ENCODE measurements at regions not wholly inside any gene's neighbourhood (a gene's known extent, or its start where the extent isn't known, plus 50 kb on each side); places are given as distances from the start of the nearest gene placed in this dataset.

GRCh38 chr15:91704343-91704742, 149.2 kb upstream of the SLCO3A1 start:
- Mint-ChIP-seq H3K9me3 (no peaks in the 10 kb centered on the region), H3K4me3 (no peak overlapping the region), H3K27ac (no peak overlapping the region), H3K4me1 (ENCODE audit: low read depth) (peaks cover 20% of the 10 kb centered on the region), H3K36me3 (ENCODE audit: low read depth) (no peaks in the 10 kb centered on the region), H3K27me3 (ENCODE audit: low read depth) (peaks cover 23% of the 10 kb centered on the region)

DNA sequence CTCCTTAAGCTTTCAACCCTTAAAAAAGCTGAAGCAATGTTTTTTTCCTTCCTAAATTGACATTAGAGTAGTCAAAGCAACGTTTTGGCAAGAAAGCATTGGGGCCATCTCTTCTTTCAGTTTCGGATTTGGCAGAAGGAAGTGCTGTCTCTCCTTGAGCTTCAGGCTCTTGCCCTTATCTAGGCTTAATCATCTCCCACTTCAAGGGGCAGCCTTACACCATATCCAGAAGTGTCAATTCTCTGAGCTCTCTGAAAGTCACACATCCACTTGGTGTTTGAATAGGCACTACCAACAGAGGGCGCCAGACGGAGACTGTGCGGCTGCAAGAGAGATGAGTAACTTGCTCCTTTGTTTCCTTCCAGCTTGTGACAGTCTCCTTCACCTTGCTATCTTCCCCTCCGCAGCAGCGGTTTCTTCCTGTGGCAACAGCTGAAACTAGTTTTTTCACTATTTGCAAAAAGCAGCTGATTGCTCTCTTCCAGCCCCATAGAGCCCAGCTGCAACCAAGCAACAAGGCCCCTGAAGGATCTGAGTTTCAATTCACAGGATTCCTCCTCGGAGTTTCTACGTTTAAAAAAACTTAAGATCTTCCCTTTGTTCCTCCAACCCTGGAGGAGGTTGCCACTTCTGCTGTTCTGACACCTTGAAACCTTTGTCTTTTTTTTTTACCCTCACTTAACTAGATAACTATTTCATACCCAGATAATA, 147.0 kb upstream of the SLCO3A1 start:
- Mint-ChIP-seq H3K36me3 (ENCODE audit: low read depth) (no peaks in the 10 kb centered on the region), H3K27me3 (ENCODE audit: low read depth) (peaks cover 32% of the 10 kb centered on the region), H3K27ac (peak overlapping the region; percentile 89), H3K4me1 (ENCODE audit: low read depth) (peaks cover 23% of the 10 kb centered on the region), H3K9me3 (no peaks in the 10 kb centered on the region), H3K4me3 (no peak overlapping the region)

DNA sequence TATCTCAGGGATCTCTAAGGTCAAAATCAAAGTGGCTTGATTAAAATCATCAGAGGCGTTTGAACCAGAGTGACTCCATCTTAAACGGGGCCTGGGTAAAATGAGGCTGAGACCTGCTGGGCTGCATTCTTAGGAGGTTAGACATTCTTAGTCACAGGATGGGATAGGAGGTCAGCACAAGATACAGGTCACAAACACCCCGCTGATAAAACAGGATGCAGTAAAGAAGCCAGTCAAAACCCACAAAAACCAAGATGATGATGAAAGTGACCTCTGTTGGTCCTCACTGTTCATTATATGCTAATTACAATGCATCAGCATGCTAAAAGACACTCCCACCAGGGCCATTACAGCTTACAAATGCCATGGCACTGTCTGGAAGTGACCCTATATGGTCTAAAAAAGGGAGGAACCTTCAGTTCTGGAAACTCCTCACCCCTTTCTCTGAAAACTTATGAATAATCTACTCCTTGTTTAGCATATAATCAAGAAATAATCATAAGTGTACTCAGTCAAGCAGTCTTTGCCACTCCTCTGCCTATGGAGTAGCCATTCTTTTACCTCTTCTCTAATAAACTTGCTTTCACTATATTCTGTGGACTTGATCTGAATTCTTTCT, 143.3 kb upstream of the SLCO3A1 start:
- Mint-ChIP-seq H3K27me3 (ENCODE audit: low read depth) (peaks cover 44% of the 10 kb centered on the region), H3K27ac (no peak overlapping the region), H3K36me3 (ENCODE audit: low read depth) (no peaks in the 10 kb centered on the region)

DNA sequence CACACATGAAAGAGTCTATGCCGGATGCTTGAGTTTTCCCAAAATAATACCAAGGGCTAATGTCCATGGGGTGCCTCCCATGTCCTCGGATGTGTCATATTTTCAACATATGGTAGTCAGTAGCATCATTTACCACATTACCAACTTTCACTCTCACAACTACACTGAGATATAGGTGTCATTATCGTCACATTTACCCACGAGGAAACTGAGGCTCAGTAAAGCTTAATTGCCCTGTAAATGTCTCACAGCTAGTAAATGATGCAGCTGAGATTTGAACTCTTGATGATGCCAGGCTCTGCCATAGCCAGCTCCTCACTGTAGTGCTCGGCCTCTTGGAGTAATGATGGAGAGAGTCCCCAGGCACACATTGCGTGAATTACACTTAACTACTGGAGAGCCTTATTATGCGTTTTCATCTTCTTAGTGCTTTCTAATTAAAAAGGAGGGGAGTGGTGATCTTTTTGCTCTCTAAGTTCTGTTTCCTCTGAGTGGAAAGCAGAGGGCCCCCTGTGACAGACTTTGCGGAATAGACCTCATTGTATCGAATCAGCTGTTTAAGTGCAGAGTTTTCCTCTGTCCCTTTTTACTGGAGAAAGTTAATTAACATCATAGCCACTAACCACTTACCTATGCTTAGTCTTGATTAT, 142.0 kb upstream of the SLCO3A1 start:
- Mint-ChIP-seq H3K27ac (no peak overlapping the region), H3K4me3 (no peak overlapping the region)

More for the DNA sequence above, 143.3 kb upstream of the SLCO3A1 start:
- Mint-ChIP-seq H3K4me1 (ENCODE audit: low read depth) (peaks cover 23% of the 10 kb centered on the region), H3K9me3 (no peaks in the 10 kb centered on the region), H3K4me3 (no peak overlapping the region)

GRCh38 chr15:91712286-91712685, 141.2 kb upstream of the SLCO3A1 start:
- peaks cover 49% of the 10 kb centered on the region for H3K27me3 Mint-ChIP-seq (ENCODE audit: low read depth)
- no peaks in the 10 kb centered on the region for H3K36me3 Mint-ChIP-seq (ENCODE audit: low read depth)
- H3K4me1 Mint-ChIP-seq (ENCODE audit: low read depth), result peaks cover 6% of the 10 kb centered on the region
- H3K4me3 Mint-ChIP-seq, result no peak overlapping the region
- no peaks in the 10 kb centered on the region for H3K9me3 Mint-ChIP-seq
- no peak overlapping the region for H3K27ac Mint-ChIP-seq

More for the DNA sequence above, 142.0 kb upstream of the SLCO3A1 start:
- Mint-ChIP-seq H3K4me1 (ENCODE audit: low read depth) (peaks cover 12% of the 10 kb centered on the region), H3K27me3 (ENCODE audit: low read depth) (peaks cover 49% of the 10 kb centered on the region), H3K36me3 (ENCODE audit: low read depth) (no peaks in the 10 kb centered on the region), H3K9me3 (no peaks in the 10 kb centered on the region)

- Mint-ChIP-seq H3K4me1 (ENCODE audit: low read depth) (no peaks in the 10 kb centered on the region), H3K4me3 (no peak overlapping the region), H3K27ac (no peak overlapping the region), H3K36me3 (ENCODE audit: low read depth) (no peaks in the 10 kb centered on the region), H3K27me3 (ENCODE audit: low read depth) (peaks cover 51% of the 10 kb centered on the region), H3K9me3 (no peaks in the 10 kb centered on the region)
These were observed 137.0 kb upstream of the SLCO3A1 start for GRCh38 chr15:91716536-91716935.

- Mint-ChIP-seq H3K27ac (no peak overlapping the region), H3K27me3 (ENCODE audit: low read depth) (peaks cover 55% of the 10 kb centered on the region)
These were observed 135.7 kb upstream of the SLCO3A1 start for GRCh38 chr15:91717811-91718210.

DNA sequence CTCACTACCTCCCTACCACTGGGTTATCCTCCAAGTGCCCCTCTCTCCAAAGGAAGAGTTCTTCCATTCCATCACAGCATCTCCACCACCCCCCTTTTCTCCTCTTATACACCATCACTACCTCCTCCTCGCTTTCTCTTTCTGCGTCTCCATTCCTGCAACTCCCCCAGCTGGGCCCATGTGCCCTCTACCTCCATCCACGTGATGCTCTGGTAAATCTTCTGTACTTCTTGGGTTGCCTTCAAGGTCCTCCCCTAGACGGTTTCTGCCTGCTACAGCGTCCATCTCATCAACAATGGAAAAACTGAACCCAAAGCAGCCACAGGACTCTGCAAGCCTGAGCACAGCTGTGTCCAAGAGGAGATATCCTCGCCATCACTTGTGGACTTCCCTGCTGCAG, 129.5 kb upstream of the SLCO3A1 start:
- peaks cover 55% of the 10 kb centered on the region for H3K27me3 Mint-ChIP-seq (ENCODE audit: low read depth)
- no peak overlapping the region for H3K27ac Mint-ChIP-seq
- no peaks in the 10 kb centered on the region for H3K9me3 Mint-ChIP-seq
- no peaks in the 10 kb centered on the region for H3K4me1 Mint-ChIP-seq (ENCODE audit: low read depth)
- no peak overlapping the region for H3K4me3 Mint-ChIP-seq
- H3K36me3 Mint-ChIP-seq (ENCODE audit: low read depth), result no peaks in the 10 kb centered on the region

More at GRCh38 chr15:91717811-91718210, 135.7 kb upstream of the SLCO3A1 start:
- Mint-ChIP-seq H3K36me3 (ENCODE audit: low read depth) (no peaks in the 10 kb centered on the region), H3K4me3 (no peak overlapping the region), H3K4me1 (ENCODE audit: low read depth) (no peaks in the 10 kb centered on the region), H3K9me3 (no peaks in the 10 kb centered on the region)

- Mint-ChIP-seq H3K9me3 (no peaks in the 10 kb centered on the region), H3K36me3 (ENCODE audit: low read depth) (no peaks in the 10 kb centered on the region), H3K27me3 (ENCODE audit: low read depth) (peaks cover 27% of the 10 kb centered on the region), H3K4me1 (ENCODE audit: low read depth) (no peaks in the 10 kb centered on the region), H3K4me3 (no peak overlapping the region), H3K27ac (no peak overlapping the region)
These were observed 119.8 kb upstream of the SLCO3A1 start for GRCh38 chr15:91733661-91734060.

DNA sequence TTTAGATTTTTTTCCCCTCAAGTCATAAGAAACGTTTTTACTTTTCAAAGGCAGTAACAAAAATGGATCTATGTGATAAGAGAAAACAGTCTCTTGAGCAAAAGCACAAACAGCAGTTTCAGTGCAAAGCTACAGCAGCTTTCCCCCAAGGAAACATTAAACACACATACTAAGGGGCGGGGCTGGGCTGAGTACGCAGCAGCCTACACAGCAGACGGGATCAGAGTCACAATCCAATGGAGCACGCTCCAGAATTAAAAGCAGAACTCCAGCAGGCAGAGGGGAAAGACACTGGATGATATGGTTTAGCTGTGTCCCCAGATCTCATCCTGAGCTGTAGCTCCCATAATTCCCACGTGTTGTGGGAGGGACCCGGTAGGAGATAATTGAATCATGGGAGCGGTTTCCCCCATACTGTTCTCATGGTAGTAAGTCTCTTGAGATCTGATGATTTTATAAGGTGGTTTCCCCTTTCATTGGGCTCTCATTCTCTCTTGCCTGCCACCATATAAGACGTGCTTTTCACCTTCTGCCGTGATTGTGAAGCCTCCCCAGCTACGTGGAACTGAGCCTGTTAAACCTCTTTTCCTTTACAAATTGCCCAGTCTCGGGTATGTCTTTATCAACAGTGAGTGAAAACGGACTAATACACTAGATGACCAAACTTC, 116.2 kb upstream of the SLCO3A1 start:
- H3K27ac Mint-ChIP-seq, result no peak overlapping the region
- peaks cover 20% of the 10 kb centered on the region for H3K27me3 Mint-ChIP-seq (ENCODE audit: low read depth)
- H3K36me3 Mint-ChIP-seq (ENCODE audit: low read depth), result no peaks in the 10 kb centered on the region
- H3K4me3 Mint-ChIP-seq, result no peak overlapping the region
- no peaks in the 10 kb centered on the region for H3K4me1 Mint-ChIP-seq (ENCODE audit: low read depth)
- no peaks in the 10 kb centered on the region for H3K9me3 Mint-ChIP-seq

- Mint-ChIP-seq H3K4me1 (ENCODE audit: low read depth) (no peaks in the 10 kb centered on the region), H3K9me3 (no peaks in the 10 kb centered on the region), H3K4me3 (no peak overlapping the region), H3K27me3 (ENCODE audit: low read depth) (peaks cover 28% of the 10 kb centered on the region), H3K27ac (no peak overlapping the region), H3K36me3 (ENCODE audit: low read depth) (no peaks in the 10 kb centered on the region)
These were observed 111.5 kb upstream of the SLCO3A1 start for GRCh38 chr15:91741986-91742385.

- Mint-ChIP-seq H3K27ac (no peak overlapping the region), H3K36me3 (ENCODE audit: low read depth) (no peaks in the 10 kb centered on the region), H3K4me3 (no peak overlapping the region), H3K9me3 (no peaks in the 10 kb centered on the region), H3K27me3 (ENCODE audit: low read depth) (no peaks in the 10 kb centered on the region), H3K4me1 (ENCODE audit: low read depth) (no peaks in the 10 kb centered on the region)
These were observed 101.9 kb upstream of the SLCO3A1 start for GRCh38 chr15:91751611-91752010.

DNA sequence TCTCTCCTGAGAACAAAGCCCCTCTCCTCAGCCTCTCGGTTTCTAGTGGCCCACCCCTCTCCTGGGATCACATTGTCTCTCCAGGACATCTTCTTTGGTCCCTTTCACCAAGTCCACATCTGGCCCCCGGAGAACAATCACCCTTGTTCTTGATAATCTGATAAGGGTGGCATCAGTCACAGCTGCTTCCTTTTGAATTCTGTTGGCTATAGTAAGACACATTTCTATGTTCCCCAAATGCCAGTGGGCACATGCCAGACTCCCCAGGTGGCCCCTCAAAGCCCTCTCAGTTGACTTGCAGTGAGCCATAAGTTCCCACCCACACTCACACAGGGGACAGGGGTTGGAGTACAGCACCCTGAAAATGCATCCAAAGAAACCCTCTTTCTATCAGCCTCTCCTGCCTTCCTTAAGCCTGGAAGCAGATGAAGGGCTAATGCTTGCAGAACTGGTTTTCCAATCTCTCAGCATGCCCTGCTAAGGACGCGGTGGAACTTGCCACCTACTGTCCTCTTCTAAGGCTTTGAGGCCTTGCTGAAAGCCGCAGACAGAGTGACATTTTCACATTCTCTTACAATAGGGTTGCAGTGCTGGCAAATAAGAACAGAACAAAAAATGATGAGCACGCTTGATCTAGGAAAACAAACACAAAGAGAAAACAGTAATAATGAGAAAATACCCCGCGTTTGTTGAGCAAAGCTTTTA, 101.3 kb upstream of the SLCO3A1 start:
- no peaks in the 10 kb centered on the region for H3K36me3 Mint-ChIP-seq (ENCODE audit: low read depth)
- no peak overlapping the region for H3K27ac Mint-ChIP-seq
- H3K9me3 Mint-ChIP-seq, result no peaks in the 10 kb centered on the region
- H3K4me1 Mint-ChIP-seq (ENCODE audit: low read depth), result no peaks in the 10 kb centered on the region
- no peak overlapping the region for H3K4me3 Mint-ChIP-seq
- H3K27me3 Mint-ChIP-seq (ENCODE audit: low read depth), result no peaks in the 10 kb centered on the region

- H3K36me3 Mint-ChIP-seq (ENCODE audit: low read depth), result no peaks in the 10 kb centered on the region
- H3K4me1 Mint-ChIP-seq (ENCODE audit: low read depth), result no peaks in the 10 kb centered on the region
- H3K27me3 Mint-ChIP-seq (ENCODE audit: low read depth), result peaks cover 3% of the 10 kb centered on the region
- H3K4me3 Mint-ChIP-seq, result no peak overlapping the region
- H3K27ac Mint-ChIP-seq, result no peak overlapping the region
- H3K9me3 Mint-ChIP-seq, result no peaks in the 10 kb centered on the region
These were observed 93.9 kb upstream of the SLCO3A1 start for GRCh38 chr15:91759560-91759959.
